Brain microvascular endothelial cell (primary cell): ENCODE measurements at regions not wholly inside any gene's neighbourhood (a gene's known extent, or its start where the extent isn't known, plus 50 kb on each side); places are given as distances from the start of the nearest gene placed in this dataset.

Experiments used
- DNase-seq: peaks from one replicate; pipeline ENCODE4 v3.0.0-alpha.2; 2020
- H3K27ac ChIP-seq: fragments of 250-450 bp; sonication (Bioruptor Pico); 2 replicates; pipeline ENCODE4 v1.5.1; 2020; ENCODE audit warnings: mild to moderate bottlenecking, moderate library complexity
- H3K27me3 ChIP-seq: fragments of 250-450 bp; sonication (Bioruptor Pico); replicated peaks from 2 replicates; pipeline ENCODE4 v1.5.1; 2020; ENCODE audit warnings: mild to moderate bottlenecking
- H3K36me3 ChIP-seq: fragments of 250-450 bp; sonication (Bioruptor Pico); replicated peaks from 2 replicates; pipeline ENCODE4 v1.5.1; 2020; ENCODE audit warnings: mild to moderate bottlenecking
- H3K4me3 ChIP-seq: 2 replicates; pipeline ENCODE4 v1.5.1; 2011; ENCODE audit warnings: low read depth, mild to moderate bottlenecking, control low read depth, low read length, moderate library complexity
- in situ Hi-C: cut with HindIII; loops from 2 replicates; pipeline ENCODE4 v1.10.0; 2017; ENCODE audit warnings: low sequenced_read_pairs, low pct_ligation_motif_present
- TF ChIP-seq, protein P1 (sequence below): IDR thresholded peaks from 2 replicates; pipeline ENCODE4 v1.5.1; 2011; ENCODE audit warnings: low read depth, mild to moderate bottlenecking, moderate library complexity, low read length, control low read depth, inconsistent platforms; ENCODE audit errors: missing control alignments

DNA sequence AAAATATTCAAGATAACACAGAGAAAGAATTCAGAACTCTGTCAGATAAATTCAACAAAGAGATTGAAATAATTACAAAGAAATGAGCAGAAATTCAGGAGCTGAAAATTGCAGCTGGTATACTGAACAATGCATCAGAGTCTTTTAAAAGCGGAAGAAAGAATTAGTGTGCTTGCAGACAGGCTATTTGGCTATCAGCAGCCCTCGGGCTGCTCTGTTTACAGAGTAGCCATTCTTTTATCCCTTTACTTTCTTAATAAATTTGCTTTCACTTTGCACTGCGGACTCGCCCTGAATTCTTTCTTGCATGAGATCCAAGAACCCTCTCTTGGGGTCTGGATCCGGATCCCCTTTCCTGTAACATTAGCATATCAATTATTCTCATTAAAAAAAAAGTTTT lies 1040.0 kb downstream of the SORCS3 start:
- no peaks in the 10 kb centered on the region for H3K27me3 ChIP-seq
- DNase-seq, result no peak
- TF ChIP-seq, protein P1, sequence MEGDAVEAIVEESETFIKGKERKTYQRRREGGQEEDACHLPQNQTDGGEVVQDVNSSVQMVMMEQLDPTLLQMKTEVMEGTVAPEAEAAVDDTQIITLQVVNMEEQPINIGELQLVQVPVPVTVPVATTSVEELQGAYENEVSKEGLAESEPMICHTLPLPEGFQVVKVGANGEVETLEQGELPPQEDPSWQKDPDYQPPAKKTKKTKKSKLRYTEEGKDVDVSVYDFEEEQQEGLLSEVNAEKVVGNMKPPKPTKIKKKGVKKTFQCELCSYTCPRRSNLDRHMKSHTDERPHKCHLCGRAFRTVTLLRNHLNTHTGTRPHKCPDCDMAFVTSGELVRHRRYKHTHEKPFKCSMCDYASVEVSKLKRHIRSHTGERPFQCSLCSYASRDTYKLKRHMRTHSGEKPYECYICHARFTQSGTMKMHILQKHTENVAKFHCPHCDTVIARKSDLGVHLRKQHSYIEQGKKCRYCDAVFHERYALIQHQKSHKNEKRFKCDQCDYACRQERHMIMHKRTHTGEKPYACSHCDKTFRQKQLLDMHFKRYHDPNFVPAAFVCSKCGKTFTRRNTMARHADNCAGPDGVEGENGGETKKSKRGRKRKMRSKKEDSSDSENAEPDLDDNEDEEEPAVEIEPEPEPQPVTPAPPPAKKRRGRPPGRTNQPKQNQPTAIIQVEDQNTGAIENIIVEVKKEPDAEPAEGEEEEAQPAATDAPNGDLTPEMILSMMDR, result no peak
- H3K36me3 ChIP-seq, result no peaks in the 10 kb centered on the region
- H3K27ac ChIP-seq, result no peak overlapping the region
- no peak overlapping the region for H3K4me3 ChIP-seq
- in situ Hi-C loops, result no loop called here

DNA sequence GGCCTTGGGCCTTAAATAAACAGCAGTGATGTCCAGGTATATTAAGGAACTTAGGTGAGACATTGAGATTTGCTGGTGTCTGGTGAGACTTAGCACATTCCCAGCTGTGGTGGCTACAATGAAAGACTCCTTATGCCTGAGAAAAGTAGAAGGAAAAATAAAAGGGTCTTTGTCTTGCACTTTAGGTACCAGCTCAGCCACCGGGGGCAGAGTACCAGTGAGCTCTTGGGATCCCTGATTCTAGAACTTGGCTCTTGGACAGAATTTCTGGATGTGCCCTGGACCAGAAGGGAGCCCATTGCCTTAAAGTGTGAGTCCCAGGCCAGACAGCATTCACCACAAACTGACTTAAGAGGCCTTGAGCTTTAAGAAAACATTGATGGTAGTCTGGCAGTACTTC lies 1038.7 kb downstream of the SORCS3 start:
- H3K36me3 ChIP-seq, result no peaks in the 10 kb centered on the region
- in situ Hi-C loops, result no loop called here
- H3K27ac ChIP-seq, result no peak overlapping the region
- no peak overlapping the region for H3K4me3 ChIP-seq
- TF ChIP-seq, protein P1, result no peak
- no peak for DNase-seq
- H3K27me3 ChIP-seq, result no peaks in the 10 kb centered on the region

DNA sequence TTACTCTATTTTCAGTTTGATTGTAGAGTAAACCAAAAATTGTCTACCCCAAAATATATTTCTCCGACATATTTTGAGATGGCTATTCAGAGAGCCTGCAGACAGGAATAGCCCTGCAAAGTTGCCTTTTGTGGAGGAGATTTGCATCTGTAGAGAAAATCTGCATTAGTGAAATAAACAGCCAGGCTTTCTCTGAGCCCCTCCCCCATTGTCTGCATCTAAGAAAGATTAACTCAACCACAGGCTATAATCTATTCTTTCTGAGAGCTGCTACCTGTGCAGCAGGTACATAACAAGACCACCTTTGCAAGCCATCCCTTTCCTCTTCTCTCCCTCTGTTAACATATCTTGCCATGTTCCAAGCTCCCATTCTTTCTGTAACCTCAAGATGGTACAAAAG lies 1034.2 kb downstream of the SORCS3 start:
- TF ChIP-seq, protein P1, result no peak
- Histone ChIP-seq H3K36me3 (no peaks in the 10 kb centered on the region), H3K27me3 (no peaks in the 10 kb centered on the region), H3K27ac (no peak overlapping the region), H3K4me3 (no peak overlapping the region)
- in situ Hi-C loops, result no loop called here
- DNase-seq, result no peak

DNA sequence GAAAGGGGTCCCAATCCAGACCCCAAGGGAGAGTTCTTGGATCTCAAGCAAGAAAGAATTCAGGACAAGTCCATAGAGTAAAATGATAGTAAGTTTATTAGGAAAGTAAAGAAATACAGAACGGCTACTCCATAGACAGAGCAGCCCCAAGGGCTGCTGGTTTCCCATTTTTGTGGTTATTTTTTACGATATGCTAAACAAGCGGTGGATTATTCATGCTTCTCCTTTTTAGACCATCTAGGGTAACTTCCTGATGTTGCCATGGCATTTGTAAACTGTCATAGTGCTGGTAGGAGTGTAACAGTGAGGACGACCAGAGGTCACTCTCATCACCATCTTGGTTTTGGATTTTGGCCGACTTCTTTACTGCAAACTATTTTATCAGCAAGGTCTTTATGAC lies 1033.4 kb downstream of the SORCS3 start:
- Histone ChIP-seq H3K36me3 (no peaks in the 10 kb centered on the region), H3K4me3 (no peak overlapping the region), H3K27ac (no peak overlapping the region), H3K27me3 (no peaks in the 10 kb centered on the region)
- in situ Hi-C loops, result no loop called here
- TF ChIP-seq, protein P1, result no peak
- no peak for DNase-seq

DNA sequence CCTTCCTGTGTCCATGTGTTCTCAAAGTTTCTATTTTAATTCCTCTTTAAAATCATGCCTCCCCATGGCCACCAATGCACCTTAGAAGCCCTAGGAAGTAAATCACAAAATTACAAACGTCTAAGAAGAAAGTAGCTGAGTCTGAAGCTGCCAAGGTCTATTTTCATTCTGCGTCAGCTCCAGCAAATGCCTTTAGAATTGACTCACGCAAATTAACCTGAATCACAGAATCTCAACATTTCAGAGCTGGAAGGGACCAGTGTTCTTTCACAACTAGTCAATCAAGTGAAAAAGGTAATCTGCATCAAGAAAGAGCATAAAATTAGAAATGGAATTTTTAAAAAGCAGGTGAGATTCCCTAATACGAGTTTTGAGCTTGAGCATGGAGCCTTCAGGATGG lies 1017.6 kb downstream of the SORCS3 start:
- Histone ChIP-seq H3K36me3 (no peaks in the 10 kb centered on the region), H3K27ac (no peak overlapping the region), H3K27me3 (no peaks in the 10 kb centered on the region), H3K4me3 (no peak overlapping the region)
- DNase-seq, result no peak
- in situ Hi-C loops, result no loop called here
- TF ChIP-seq, protein P1, result no peak

DNA sequence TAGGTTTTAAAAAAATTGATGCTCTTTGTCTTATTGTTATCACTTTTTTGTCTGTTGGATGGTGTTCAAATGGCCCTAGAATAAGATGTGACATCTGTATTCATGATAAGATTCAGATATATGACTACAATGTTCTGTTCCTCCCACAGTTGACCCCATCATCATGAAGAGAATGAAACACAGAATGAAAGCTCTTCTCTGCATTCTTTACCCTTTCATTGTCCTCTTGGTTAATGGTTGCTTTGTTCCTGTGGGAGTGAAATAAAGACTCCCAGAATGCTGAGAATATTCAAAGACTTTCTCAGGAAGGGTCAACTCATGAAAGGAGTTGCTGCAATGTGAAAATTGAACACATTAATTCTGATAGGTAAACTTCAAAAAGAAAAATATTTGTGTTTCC lies 1015.8 kb downstream of the SORCS3 start:
- Histone ChIP-seq H3K4me3 (no peak overlapping the region), H3K36me3 (no peaks in the 10 kb centered on the region), H3K27ac (no peak overlapping the region), H3K27me3 (no peaks in the 10 kb centered on the region)
- TF ChIP-seq, protein P1, result no peak
- no peak for DNase-seq
- in situ Hi-C loops, result no loop called here
